Aorta (tissue), 5 donors: ENCODE measurements at regions not wholly inside any gene's neighbourhood (a gene's known extent, or its start where the extent isn't known, plus 50 kb on each side); places are given as distances from the start of the nearest gene placed in this dataset.

Experiments used
- ATAC-seq: fragments of 200-7000 bp; cut with Tn5 transposase; one replicate; pipeline ENCODE4 v1.9.1; 2022; ENCODE audit warnings: moderate library complexity; ENCODE audit not compliant: low FRiP score
- DNase-seq, 2 donors: peaks; one replicate each; pipeline ENCODE4 v3.0.0-alpha.2; 2020
- H3K27ac ChIP-seq, 2 donors: one replicate each; pipeline ENCODE4 v1.5.1; 2013; ENCODE audit warnings: low read length in 2 of 2, mild to moderate bottlenecking in 2 of 2, moderate library complexity in 2 of 2, control low read depth in 1 of 2, inconsistent platforms in 1 of 2, low read depth in 1 of 2
- H3K27me3 ChIP-seq, 2 donors: one replicate each; pipeline ENCODE4 v1.6.1; 2013; ENCODE audit warnings: control low read depth in 1 of 2, low read length in 1 of 2, mild to moderate bottlenecking in 1 of 2, moderate library complexity in 1 of 2; ENCODE audit not compliant: insufficient read depth in 2 of 2, control insufficient read depth in 1 of 2
- H3K36me3 ChIP-seq, 2 donors: one replicate each; pipeline ENCODE4 v1.6.1; 2013; ENCODE audit warnings: control low read depth in 1 of 2, low read length in 1 of 2, mild to moderate bottlenecking in 1 of 2; ENCODE audit not compliant: insufficient read depth in 2 of 2, control insufficient read depth in 1 of 2
- H3K4me1 ChIP-seq, 2 donors: one replicate each; pipeline ENCODE4 v1.6.1; 2013; ENCODE audit warnings: low read length in 2 of 2, control low read depth in 1 of 2, mild to moderate bottlenecking in 1 of 2, moderate library complexity in 1 of 2; ENCODE audit not compliant: insufficient read depth in 2 of 2, control insufficient read depth in 1 of 2
- H3K4me3 ChIP-seq, 2 donors: one replicate each; pipeline ENCODE4 v1.5.1; 2013; ENCODE audit warnings: low read length in 2 of 2, control low read depth in 1 of 2, mild to moderate bottlenecking in 1 of 2
- H3K9me3 ChIP-seq: one replicate; pipeline ENCODE4 v1.6.1; 2013; ENCODE audit warnings: mild to moderate bottlenecking, low read length; ENCODE audit not compliant: control insufficient read depth
- WGBS, 2 donors: extraction: QIAGEN DNeasy Blood & Tissue Kit; methylation state at CpG; one replicate each; pipeline ENCODE4 v1.1.7; 2013; 5-methylcytosine and 5-hydroxymethylcytosine counted together
- intact Hi-C, 2 donors: fragments of 100-400 bp; cut with DNase I; formaldehyde crosslinking; loops; one replicate each; pipeline versions ENCODE4 v1.14.2 to v1.15.0; 2022
- donor health status: healthy with polysubstance abuse.
- donor health status: Bipolar disorder and iron deficiency.
- donor health status: DM: no; HTN: no; CAD: no.
- donor health status: DM: no; HTN: no; CAD: no.
- donor health status: DM: yes; HTN: yes; CAD: no.

GRCh38 chr18:34957864-34958259 is 83.4 kb upstream of the MAPRE2 start:
- no peaks in the 10 kb centered on the region for H3K4me1 ChIP-seq
- H3K27ac ChIP-seq, result no peak overlapping the region
- H3K9me3 ChIP-seq, result no peaks in the 10 kb centered on the region
- H3K27me3 ChIP-seq, result no peaks in the 10 kb centered on the region
- ATAC-seq (no peak), DNase-seq (no peak)
- intact Hi-C loops, result loop anchor here in 1 of 2 donors (5.0 kb wide), 1 partner anchor 46 kb away; no protein-coding TSS in a partner anchor
- WGBS, 2 donors, result 82 to 86% methylated on average over 2 of the region's 2 CpGs
- H3K4me3 ChIP-seq, result no peak overlapping the region
- no peaks in the 10 kb centered on the region for H3K36me3 ChIP-seq

- intact Hi-C loops, result loop anchor here in 1 of 2 donors (5.0 kb wide), 1 partner anchor 47 kb away; no protein-coding TSS in a partner anchor
These were observed 81.9 kb upstream of the MAPRE2 start for GRCh38 chr18:34959211-34959829.

GRCh38 chr18:34959989-34960388 is 81.2 kb upstream of the MAPRE2 start:
- ATAC-seq, result no peak
- H3K9me3 ChIP-seq, result no peaks in the 10 kb centered on the region
- H3K27ac ChIP-seq, result no peak overlapping the region
- WGBS, 2 donors, result 81 to 90% methylated on average over 4 of the region's 4 CpGs
- no peaks in the 10 kb centered on the region for H3K36me3 ChIP-seq
- intact Hi-C loops, result loop anchor here in 1 of 2 donors (5.0 kb wide), 1 partner anchor 48 kb away; no protein-coding TSS in a partner anchor
- DNase-seq, result no peak
- no peak overlapping the region for H3K4me3 ChIP-seq
- H3K4me1 ChIP-seq, result no peaks in the 10 kb centered on the region
- no peaks in the 10 kb centered on the region for H3K27me3 ChIP-seq

More at GRCh38 chr18:34959211-34959829, 81.9 kb upstream of the MAPRE2 start:
- ATAC-seq, result no peak
- H3K4me1 ChIP-seq, result no peaks in the 10 kb centered on the region
- H3K27ac ChIP-seq, result no peak overlapping the region
- H3K36me3 ChIP-seq, result no peaks in the 10 kb centered on the region
- WGBS, 2 donors, result 88 to 95% methylated on average over 1 of the region's 1 CpG
- no peaks in the 10 kb centered on the region for H3K9me3 ChIP-seq
- no peak overlapping the region for H3K4me3 ChIP-seq
- DNase-seq, result no peak
- H3K27me3 ChIP-seq, result no peaks in the 10 kb centered on the region

GRCh38 chr18:34965108-34965507 is 76.1 kb upstream of the MAPRE2 start:
- no peak overlapping the region for H3K4me3 ChIP-seq
- H3K27ac ChIP-seq, result no peak overlapping the region
- intact Hi-C loops, result no loop called here
- ATAC-seq (no peak), DNase-seq (no peak)
- H3K9me3 ChIP-seq, result no peaks in the 10 kb centered on the region
- 86 to 88% methylated on average over 1 of the region's 1 CpG for WGBS, 2 donors
- no peaks in the 10 kb centered on the region for H3K4me1 ChIP-seq
- H3K36me3 ChIP-seq, result no peaks in the 10 kb centered on the region
- H3K27me3 ChIP-seq, result no peaks in the 10 kb centered on the region

GRCh38 chr18:34965566-34965965 is 75.6 kb upstream of the MAPRE2 start:
- no peaks in the 10 kb centered on the region for H3K27me3 ChIP-seq
- H3K9me3 ChIP-seq, result no peaks in the 10 kb centered on the region
- no peak overlapping the region for H3K4me3 ChIP-seq
- H3K27ac ChIP-seq, result no peak overlapping the region
- no peak for ATAC-seq
- intact Hi-C loops, result no loop called here
- 69 to 83% methylated on average over 1 of the region's 1 CpG for WGBS, 2 donors
- DNase-seq, result no peak
- no peaks in the 10 kb centered on the region for H3K36me3 ChIP-seq
- H3K4me1 ChIP-seq, result no peaks in the 10 kb centered on the region

GRCh38 chr18:34970106-34970505 is 71.1 kb upstream of the MAPRE2 start:
- H3K4me3 ChIP-seq, result no peak overlapping the region
- WGBS, 2 donors, result 68 to 69% methylated on average over 3 of the region's 3 CpGs
- no peaks in the 10 kb centered on the region for H3K4me1 ChIP-seq
- H3K36me3 ChIP-seq, result no peaks in the 10 kb centered on the region
- DNase-seq (no peak), ATAC-seq (no peak)
- intact Hi-C loops, result no loop called here
- no peaks in the 10 kb centered on the region for H3K27me3 ChIP-seq
- H3K9me3 ChIP-seq, result no peaks in the 10 kb centered on the region
- no peak overlapping the region for H3K27ac ChIP-seq

- H3K4me3 ChIP-seq, result no peak overlapping the region
- no peaks in the 10 kb centered on the region for H3K36me3 ChIP-seq
- H3K9me3 ChIP-seq, result no peaks in the 10 kb centered on the region
- DNase-seq, result no peak
- no peaks in the 10 kb centered on the region for H3K27me3 ChIP-seq
- 82 to 83% methylated on average over 1 of the region's 1 CpG for WGBS, 2 donors
- intact Hi-C loops, result no loop called here
- no peaks in the 10 kb centered on the region for H3K4me1 ChIP-seq
- ATAC-seq, result no peak
- H3K27ac ChIP-seq, result no peak overlapping the region
These were observed 69.9 kb upstream of the MAPRE2 start for GRCh38 chr18:34971313-34971712.

GRCh38 chr18:34972765-34973414 is 68.3 kb upstream of the MAPRE2 start:
- DNase-seq (no peak), ATAC-seq (no peak)
- intact Hi-C loops, result no loop called here
- 74 to 85% methylated on average over 2 of the region's 2 CpGs for WGBS, 2 donors
- H3K4me3 ChIP-seq, result no peak overlapping the region
- no peaks in the 10 kb centered on the region for H3K9me3 ChIP-seq
- no peaks in the 10 kb centered on the region for H3K27me3 ChIP-seq
- H3K4me1 ChIP-seq, result no peaks in the 10 kb centered on the region
- H3K36me3 ChIP-seq, result no peaks in the 10 kb centered on the region
- H3K27ac ChIP-seq, result no peak overlapping the region

GRCh38 chr18:34976123-34976522 is 65.1 kb upstream of the MAPRE2 start:
- ATAC-seq (no peak), DNase-seq (peak in 1 of 2 donors; percentile 59)
- WGBS, 2 donors, result 4 to 7% methylated on average over 10 of the region's 10 CpGs
- no peaks in the 10 kb centered on the region for H3K27me3 ChIP-seq
- H3K4me1 ChIP-seq, result no peaks in the 10 kb centered on the region
- H3K36me3 ChIP-seq, result no peaks in the 10 kb centered on the region
- no peaks in the 10 kb centered on the region for H3K9me3 ChIP-seq
- peak overlapping the region in 1 of 2 donors; percentile 58 for H3K27ac ChIP-seq
- intact Hi-C loops, result loop anchor here in 1 of 2 donors (5.0 kb wide), 2 partner anchors 64 to 94 kb away; no protein-coding TSS in a partner anchor
- peak overlapping the region; percentile 55 to 88 for H3K4me3 ChIP-seq
